HG03196 (cell line): ENCODE measurements at regions not wholly inside any gene's neighbourhood (a gene's known extent, or its start where the extent isn't known, plus 50 kb on each side); places are given as distances from the start of the nearest gene placed in this dataset.
"Not testable (repeated sequence)": the region's sequence is repeated elsewhere in the genome, so short reads cannot be mapped to it uniquely, and the experiment has no call there.

Experiments
- ATAC-seq: cut with Tn5 transposase; IDR thresholded peaks from one replicate; pipeline ENCODE4 v1.9.1; 2021; ENCODE audit not compliant: unreplicated experiment

GRCh38 chr6:9139746-9140145 lies 704.4 kb upstream of the SLC35B3 start:
- ATAC-seq = no peak

GRCh38 chr6:9138936-9139335 lies 703.6 kb upstream of the SLC35B3 start:
- ATAC-seq = no peak

GRCh38 chr6:9136141-9136822 lies 700.9 kb upstream of the SLC35B3 start:
- ATAC-seq = no peak

GRCh38 chr6:9131616-9132015 lies 696.3 kb upstream of the SLC35B3 start:
- no peak for ATAC-seq

GRCh38 chr6:9131201-9131600 lies 695.9 kb upstream of the SLC35B3 start:
- no peak for ATAC-seq

- ATAC-seq = no peak
Observed at GRCh38 chr6:9128970-9129369, 693.6 kb upstream of the SLC35B3 start.

GRCh38 chr6:9126878-9127560 lies 691.7 kb upstream of the SLC35B3 start:
- no peak for ATAC-seq

- not testable (repeated sequence) for ATAC-seq
Observed at GRCh38 chr6:9126034-9126433, 690.7 kb upstream of the SLC35B3 start.

GRCh38 chr6:9121549-9121948 lies 686.2 kb upstream of the SLC35B3 start:
- ATAC-seq = no peak

- ATAC-seq = no peak
Observed at GRCh38 chr6:9116026-9116425, 680.7 kb upstream of the SLC35B3 start.

GRCh38 chr6:9112544-9112943 lies 677.2 kb upstream of the SLC35B3 start:
- no peak for ATAC-seq

- no peak for ATAC-seq
Observed at GRCh38 chr6:9103876-9104521, 668.7 kb upstream of the SLC35B3 start.

- no peak for ATAC-seq
Observed at GRCh38 chr6:9101920-9102319, 666.6 kb upstream of the SLC35B3 start.

GRCh38 chr6:9100869-9101580 lies 665.7 kb upstream of the SLC35B3 start:
- ATAC-seq = no peak

- no peak for ATAC-seq
Observed at GRCh38 chr6:9095729-9096128, 660.4 kb upstream of the SLC35B3 start.

GRCh38 chr6:9095137-9095536 lies 659.8 kb upstream of the SLC35B3 start:
- ATAC-seq = no peak

- no peak for ATAC-seq
Observed at GRCh38 chr6:9089724-9090123, 654.4 kb upstream of the SLC35B3 start.

- ATAC-seq = no peak
Observed at GRCh38 chr6:9087470-9087869, 652.1 kb upstream of the SLC35B3 start.

- no peak for ATAC-seq
Observed at GRCh38 chr6:9086331-9086730, 651.0 kb upstream of the SLC35B3 start.

GRCh38 chr6:9085709-9086070 lies 650.3 kb upstream of the SLC35B3 start:
- no peak for ATAC-seq

- ATAC-seq = no peak
Observed at GRCh38 chr6:9085054-9085708, 649.8 kb upstream of the SLC35B3 start.
